ENCODE measurements at regions not wholly inside any gene's neighbourhood (a gene's known extent, or its start where the extent isn't known, plus 50 kb on each side); places are given as distances from the start of the nearest gene placed in this dataset.
"Not testable (repeated sequence)": the region's sequence is repeated elsewhere in the genome, so short reads cannot be mapped to it uniquely, and the experiment has no call there.

DNA sequence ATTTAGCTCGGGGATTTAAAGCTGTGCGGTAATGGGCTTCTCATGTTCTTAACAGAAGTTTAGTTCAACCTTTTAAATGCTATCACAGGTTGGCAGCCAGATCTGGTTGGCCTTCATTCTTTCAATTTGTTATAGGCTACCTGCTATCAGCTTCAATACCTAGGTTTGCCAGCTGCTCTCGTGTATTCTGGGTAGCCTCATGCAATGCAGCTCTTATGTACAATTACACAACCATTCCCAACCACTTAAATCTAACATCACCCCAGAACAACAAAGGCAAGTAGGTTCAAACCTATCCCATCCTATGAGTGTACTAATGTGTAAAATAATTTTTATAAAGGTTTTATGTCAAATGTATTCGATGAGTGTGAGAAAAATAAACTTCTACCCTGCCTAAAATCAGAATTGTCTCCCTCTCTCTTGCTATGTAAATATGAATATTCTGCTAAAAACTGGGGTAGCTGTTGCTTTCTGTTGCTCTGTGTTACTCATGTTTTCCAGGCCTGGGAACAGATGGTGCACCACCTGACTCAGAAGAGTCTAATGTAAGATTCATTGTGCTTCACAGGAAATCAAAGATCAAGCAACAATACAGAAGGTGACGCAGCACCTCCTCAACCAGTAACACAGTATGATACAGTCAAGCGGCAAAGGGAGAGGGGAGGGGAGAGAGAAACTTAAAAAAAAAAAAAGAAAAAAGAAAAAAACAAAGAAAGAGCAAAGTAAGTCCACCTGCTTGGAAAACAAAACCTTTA, 188.6 kb downstream of the ETV1 start:
- no peak for DNase-seq
- intact Hi-C loops (cut with DNase I), result no loop called here

DNA sequence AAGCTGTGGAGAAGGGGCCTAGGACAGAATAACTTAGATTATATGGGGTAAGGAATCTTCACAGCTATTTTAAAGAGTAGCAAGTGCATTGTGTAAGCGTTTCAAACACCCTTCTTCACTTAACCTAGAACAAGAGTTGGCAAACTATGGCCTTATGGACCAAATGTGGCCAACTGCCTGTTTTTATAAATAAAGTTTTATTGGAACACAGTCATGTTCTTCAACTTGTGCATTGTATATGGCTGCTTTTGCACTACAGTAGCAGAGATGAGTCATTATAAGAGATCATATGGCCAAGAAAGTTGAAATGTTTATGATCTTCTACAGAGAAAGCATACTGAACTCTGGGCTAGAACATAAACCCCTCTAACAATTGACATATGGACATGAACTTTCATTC, 187.8 kb downstream of the ETV1 start:
- DNase-seq, result no peak
- intact Hi-C loops (cut with DNase I), result no loop called here

GRCh38 chr7:13802651-13803050, 186.8 kb downstream of the ETV1 start:
- intact Hi-C loops (cut with DNase I), result no loop called here
- no peak for DNase-seq

- no peak for DNase-seq
- intact Hi-C loops (cut with DNase I), result no loop called here
Observed at GRCh38 chr7:13803134-13803533, 186.3 kb downstream of the ETV1 start.

GRCh38 chr7:13806089-13806867, 183.2 kb downstream of the ETV1 start:
- intact Hi-C loops (cut with DNase I); DNase-seq: not testable (repeated sequence)

- DNase-seq; intact Hi-C loops (cut with DNase I): not testable (repeated sequence)
Observed at GRCh38 chr7:13817230-13817629, 172.2 kb downstream of the ETV1 start.

DNA sequence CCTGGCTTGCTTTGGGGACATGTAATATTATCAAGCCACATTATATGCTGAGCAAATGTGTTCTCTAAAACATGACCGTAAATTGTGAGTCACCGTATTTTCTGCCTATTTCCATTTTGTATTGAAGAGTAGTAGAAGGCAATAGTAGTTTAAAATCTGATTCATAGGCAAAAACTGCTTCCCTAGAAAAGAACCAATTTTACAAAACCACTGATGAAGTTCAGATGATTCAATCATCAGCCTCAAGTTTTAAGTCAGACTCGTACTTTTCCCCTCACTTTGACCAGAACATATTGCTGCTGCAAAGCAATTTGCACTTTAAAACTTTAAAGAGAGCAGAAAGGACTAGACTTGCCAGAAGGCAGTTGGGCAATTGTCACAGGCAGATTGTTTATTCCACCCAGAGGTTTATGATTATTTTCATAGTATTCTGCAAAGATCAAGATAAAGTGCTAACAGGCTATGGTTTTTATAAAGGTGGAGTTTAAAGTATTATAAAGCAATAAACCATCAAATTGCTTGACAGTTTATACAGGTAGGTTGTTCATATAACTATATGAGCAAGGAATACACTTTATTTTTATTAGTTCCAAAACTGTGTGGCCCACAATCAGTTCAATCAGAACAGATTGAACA, 168.2 kb downstream of the ETV1 start:
- intact Hi-C loops (cut with DNase I), result no loop called here

DNA sequence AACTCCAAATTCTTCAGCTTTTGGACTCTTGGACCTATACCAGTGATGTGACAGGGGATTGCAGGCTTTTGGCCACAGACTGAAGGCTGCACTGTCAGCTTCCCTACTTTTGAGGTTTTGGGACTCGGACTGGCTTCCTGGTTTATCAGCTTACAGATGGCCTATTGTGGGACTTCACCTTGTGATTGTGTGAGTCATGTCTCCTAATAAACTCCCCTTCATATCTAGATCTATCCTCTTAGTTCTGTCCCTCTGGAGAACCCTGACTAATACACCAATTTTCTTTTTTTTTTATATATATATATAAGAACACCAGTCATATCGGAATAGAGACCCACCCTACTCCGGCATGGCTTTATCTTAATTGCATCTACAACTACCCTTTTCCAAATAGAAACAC, 166.8 kb downstream of the ETV1 start:
- no peak for DNase-seq
- intact Hi-C loops (cut with DNase I), result no loop called here

More for the DNA sequence above, 168.2 kb downstream of the ETV1 start:
- no peak for DNase-seq

DNA sequence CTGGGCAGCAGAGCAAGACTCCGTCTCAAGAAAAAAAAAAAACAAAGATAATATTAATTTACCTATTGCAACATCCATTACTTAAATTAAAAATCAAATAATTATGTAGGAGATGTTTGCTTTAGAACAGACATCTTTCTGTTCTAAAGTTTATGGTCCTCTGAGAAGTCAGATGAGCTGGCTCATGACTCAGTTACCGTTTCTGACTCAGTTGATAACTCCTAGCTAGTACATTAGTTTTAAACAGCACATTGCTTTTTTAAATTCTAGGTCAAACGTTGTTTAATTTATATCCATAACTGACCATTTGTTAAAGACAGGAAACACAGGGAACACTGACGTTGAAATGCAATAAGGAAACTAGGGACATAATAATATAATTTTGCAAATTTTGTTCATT, 162.7 kb downstream of the ETV1 start:
- DNase-seq, result no peak
- intact Hi-C loops (cut with DNase I), result no loop called here

GRCh38 chr7:13827716-13828115, 161.8 kb downstream of the ETV1 start:
- no peak for DNase-seq
- intact Hi-C loops (cut with DNase I), result no loop called here

DNA sequence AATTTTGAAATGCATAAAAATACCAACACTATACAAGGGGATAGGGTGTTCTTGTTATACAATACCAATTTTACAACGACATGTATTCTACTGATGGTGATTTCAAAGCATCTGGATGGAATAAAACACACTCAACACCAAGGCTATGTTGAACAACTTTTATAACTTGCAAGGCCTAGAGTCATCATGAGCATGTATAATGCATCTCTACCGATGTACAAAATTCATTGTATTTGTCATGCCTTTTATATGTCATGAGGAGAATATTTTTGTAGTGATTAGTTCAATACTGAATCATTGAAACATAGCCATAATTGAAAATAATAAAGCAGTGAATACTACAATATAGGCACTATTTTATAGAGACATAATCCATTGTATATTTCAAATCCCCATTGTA, 160.2 kb downstream of the ETV1 start:
- intact Hi-C loops (cut with DNase I), result no loop called here
- no peak for DNase-seq

GRCh38 chr7:13829914-13830900, 159.3 kb downstream of the ETV1 start:
- DNase-seq, result no peak
- intact Hi-C loops (cut with DNase I), result no loop called here

GRCh38 chr7:13832346-13832745, 157.1 kb downstream of the ETV1 start:
- intact Hi-C loops (cut with DNase I), result no loop called here
- DNase-seq, result no peak

DNA sequence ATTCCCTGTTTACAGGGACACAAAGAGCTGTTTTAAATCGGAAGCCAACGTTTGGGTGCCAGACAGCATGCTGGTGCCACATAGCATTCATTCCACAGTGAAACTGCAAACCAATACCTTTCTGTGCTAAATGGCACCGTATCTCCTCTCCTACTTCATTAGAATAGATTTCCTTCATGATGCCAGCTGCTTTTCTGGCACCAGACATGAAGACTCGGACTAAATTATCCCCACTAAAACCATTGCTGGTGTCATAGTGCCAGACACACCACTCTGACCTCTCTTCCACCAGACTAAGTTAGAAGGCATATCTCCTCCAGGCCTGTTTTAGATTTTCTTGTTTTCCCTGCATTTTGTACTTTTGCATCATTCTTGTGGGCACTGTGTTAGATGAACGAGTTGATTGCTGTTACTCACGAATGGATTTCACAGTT, 155.1 kb downstream of the ETV1 start:
- DNase-seq, result no peak
- intact Hi-C loops (cut with DNase I), result no loop called here

GRCh38 chr7:13835442-13835841, 154.0 kb downstream of the ETV1 start:
- DNase-seq, result no peak
- intact Hi-C loops (cut with DNase I), result no loop called here

GRCh38 chr7:13839063-13839462, 150.4 kb downstream of the ETV1 start:
- DNase-seq, result no peak

More at GRCh38 chr7:13839063-13839462, 150.4 kb downstream of the ETV1 start:
- intact Hi-C loops (cut with DNase I), result no loop called here
